GM23248 (cell line): ENCODE measurements at regions not wholly inside any gene's neighbourhood (a gene's known extent, or its start where the extent isn't known, plus 50 kb on each side); places are given as distances from the start of the nearest gene placed in this dataset.

Experiments used
- DNase-seq: peaks from one replicate; pipeline ENCODE4 v3.0.0-alpha.2; 2015
- H2AFZ ChIP-seq: fragments of 200-600 bp; sonication (generic); 2 replicates; pipeline ENCODE4 v1.6.1; 2016; ENCODE audit warnings: antibody characterized with exemption
- H3F3A ChIP-seq: fragments of 200-600 bp; sonication (generic); 2 replicates; pipeline ENCODE4 v1.6.1; 2016; ENCODE audit warnings: mild to moderate bottlenecking, antibody characterized with exemption, mixed run types; ENCODE audit not compliant: insufficient read depth
- H3K27ac ChIP-seq: fragments of 200-600 bp; sonication (generic); 2 replicates; pipeline ENCODE4 v1.5.1; 2016; ENCODE audit warnings: mild to moderate bottlenecking
- H3K27me3 ChIP-seq: fragments of 200-600 bp; sonication (generic); replicated peaks from 2 replicates; pipeline ENCODE4 v1.6.1; 2016; ENCODE audit warnings: mild to moderate bottlenecking; ENCODE audit not compliant: insufficient read depth
- H3K36me3 ChIP-seq: fragments of 200-600 bp; sonication (generic); 2 replicates; pipeline ENCODE4 v1.6.1; 2016; ENCODE audit warnings: low read depth, mild to moderate bottlenecking
- H3K4me1 ChIP-seq: fragments of 200-600 bp; sonication (generic); 2 replicates; pipeline ENCODE4 v1.6.1; 2016; ENCODE audit warnings: mild to moderate bottlenecking; ENCODE audit not compliant: insufficient read depth
- H3K4me2 ChIP-seq: fragments of 200-600 bp; sonication (generic); one replicate; pipeline ENCODE4 v1.6.1; 2016; ENCODE audit warnings: mild to moderate bottlenecking; ENCODE audit not compliant: unreplicated experiment
- H3K4me3 ChIP-seq: fragments of 200-600 bp; sonication (generic); 2 replicates; pipeline ENCODE4 v1.5.1; 2016; ENCODE audit warnings: mild to moderate bottlenecking
- H3K79me2 ChIP-seq: fragments of 200-600 bp; sonication (generic); 2 replicates; pipeline ENCODE4 v1.6.1; 2016; ENCODE audit warnings: mild to moderate bottlenecking; ENCODE audit not compliant: insufficient read depth
- H3K9ac ChIP-seq: fragments of 200-600 bp; sonication (generic); 2 replicates; pipeline ENCODE4 v1.6.1; 2016; ENCODE audit warnings: mild to moderate bottlenecking
- H3K9me2 ChIP-seq: fragments of 200-600 bp; sonication (generic); 2 replicates; pipeline ENCODE4 v1.6.1; 2016; ENCODE audit warnings: mixed run types, mild to moderate bottlenecking, moderate library complexity; ENCODE audit not compliant: insufficient read depth
- H3K9me3 ChIP-seq: fragments of 200-600 bp; sonication (generic); one replicate; pipeline ENCODE4 v1.6.1; 2017; ENCODE audit warnings: low read depth
- H4K20me1 ChIP-seq: fragments of 200-600 bp; sonication (generic); 2 replicates; pipeline ENCODE4 v1.6.0; 2016; ENCODE audit not compliant: insufficient read depth
- EZH2 ChIP-seq: fragments of 200-600 bp; sonication (generic); IDR thresholded peaks from 2 replicates; pipeline ENCODE4 v1.6.1; 2018; ENCODE audit warnings: antibody characterized with exemption, mild to moderate bottlenecking; ENCODE audit not compliant: insufficient read depth, poor library complexity, severe bottlenecking
- EZH2phosphoT487 ChIP-seq: fragments of 200-600 bp; sonication (generic); IDR thresholded peaks from 2 replicates; pipeline ENCODE4 v1.6.1; 2018; ENCODE audit warnings: antibody characterized with exemption, moderate library complexity, mild to moderate bottlenecking, low read depth; ENCODE audit not compliant: insufficient read depth
- WGBS, 2 experiments: methylation state at CpG; one replicate each; pipeline ENCODE4 v1.1.6; 2015 to 2017; ENCODE audit warnings: low lambda C conversion rate in 2 of 2, low coverage in 1 of 2; ENCODE audit errors: missing lambda C conversion rate in 2 of 2; 5-methylcytosine and 5-hydroxymethylcytosine counted together
- in situ Hi-C: fragments of 300-500 bp; cut with MboI; formaldehyde crosslinking; loops from 2 replicates; pipeline ENCODE4 v1.15.0; 2020

GRCh38 chr17:45578516-45579455 lies 88.3 kb upstream of the PLEKHM1 start:
- Histone ChIP-seq H3K9ac (no peak overlapping the region), H3K4me3 (no peak overlapping the region), H3K27me3 (no peaks in the 10 kb centered on the region), H3K9me2 (no peaks in the 10 kb centered on the region), H3K79me2 (peaks cover 89% of the 10 kb centered on the region), H2AFZ (no peak overlapping the region), H3F3A (peaks cover 8% of the 10 kb centered on the region; the same call in 1 of the 2 replicates), H3K36me3 (0 out of 2 replicates have a peak, but pooled peaks cover 3% of the 10 kb centered on the region), H3K27ac (no peak overlapping the region), H3K4me2 (no peak overlapping the region), H4K20me1 (no peaks in the 10 kb centered on the region), H3K4me1 (peaks cover 13% of the 10 kb centered on the region), H3K9me3 (no peaks in the 10 kb centered on the region)
- no peak for DNase-seq
- TF ChIP-seq EZH2phosphoT487 (no peak), EZH2 (no peak)
- 89 to 90% methylated on average over 10 of the region's 10 CpGs for WGBS, 2 experiments
- in situ Hi-C loops = no loop called here

DNA sequence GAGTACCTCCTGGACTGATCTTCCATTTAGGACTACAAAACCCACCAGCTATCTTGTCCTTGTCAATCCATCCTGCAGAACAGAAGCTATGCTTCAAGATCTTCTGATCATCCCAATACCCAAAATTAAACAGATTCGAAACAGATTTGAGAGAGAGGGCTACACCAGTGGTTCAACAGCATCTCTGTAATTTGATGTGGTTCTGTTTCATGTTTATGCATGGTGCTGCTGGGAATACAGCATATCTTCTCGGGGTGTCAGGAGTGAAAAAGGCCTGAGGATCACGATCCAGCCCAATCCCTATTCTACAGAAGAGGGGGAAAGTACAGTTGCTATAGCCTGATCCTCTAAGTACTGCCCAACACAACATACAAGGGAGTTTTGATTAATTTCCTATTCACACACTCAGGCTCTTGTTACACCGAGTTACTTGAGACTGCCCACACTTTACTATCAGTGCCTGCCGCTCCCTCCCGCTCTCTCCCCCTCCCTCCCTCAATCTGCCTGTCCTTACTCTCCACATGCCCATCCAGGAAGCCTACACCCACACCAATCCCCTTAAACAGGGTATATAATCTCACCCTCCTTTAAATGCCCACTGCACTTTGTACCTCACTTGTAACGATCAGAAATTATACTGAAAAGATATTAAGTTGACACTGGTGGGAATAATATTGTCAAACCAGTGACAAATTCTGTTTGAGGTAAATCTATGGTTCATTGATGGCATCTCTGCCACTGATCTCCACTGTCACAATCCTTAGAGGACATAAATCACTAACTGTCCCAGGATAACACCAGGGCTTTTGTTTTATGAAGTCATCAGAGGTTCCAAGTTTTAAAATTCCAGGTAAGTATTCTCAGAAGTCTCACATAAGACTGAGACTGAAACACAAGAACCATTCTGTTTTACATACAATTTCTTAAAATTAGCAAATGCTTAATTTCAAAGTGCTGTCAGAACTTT lies 89.3 kb upstream of the PLEKHM1 start:
- H3K9me3 ChIP-seq = no peaks in the 10 kb centered on the region
- H3K27me3 ChIP-seq = no peaks in the 10 kb centered on the region
- TF ChIP-seq EZH2 (no peak), EZH2phosphoT487 (no peak)
- no peak for DNase-seq
- no peak overlapping the region for H3K4me2 ChIP-seq
- H4K20me1 ChIP-seq = no peaks in the 10 kb centered on the region
- H3K27ac ChIP-seq = no peak overlapping the region
- H2AFZ ChIP-seq = no peak overlapping the region
- H3K79me2 ChIP-seq = peaks cover 93% of the 10 kb centered on the region
- H3F3A ChIP-seq = peaks cover 8% of the 10 kb centered on the region; the same call in 1 of the 2 replicates
- H3K4me3 ChIP-seq = no peak overlapping the region
- H3K36me3 ChIP-seq = 0 out of 2 replicates have a peak, but pooled peaks cover 3% of the 10 kb centered on the region
- in situ Hi-C loops = no loop called here
- H3K9me2 ChIP-seq = no peaks in the 10 kb centered on the region
- no peak overlapping the region for H3K9ac ChIP-seq
- 83 to 84% methylated on average over 7 of the region's 7 CpGs for WGBS, 2 experiments
- peaks cover 6% of the 10 kb centered on the region for H3K4me1 ChIP-seq

DNA sequence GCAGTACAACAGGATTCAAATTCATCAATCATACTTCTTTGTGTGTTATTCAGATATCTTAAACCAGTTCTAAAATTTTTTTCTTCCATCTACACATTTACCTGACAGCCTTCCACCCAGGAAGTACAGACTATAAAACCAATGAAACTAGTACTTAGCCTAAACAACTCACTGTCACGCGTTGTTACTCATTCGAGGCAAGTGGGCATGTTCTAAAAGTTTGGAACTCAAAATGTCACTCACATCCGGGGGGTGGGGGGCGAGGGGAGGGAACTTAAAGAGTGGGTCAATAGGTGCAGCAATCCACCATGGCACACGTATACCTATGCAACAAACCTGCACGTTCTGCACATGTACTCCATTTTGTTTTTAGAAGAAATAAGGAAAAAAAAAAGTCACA lies 90.4 kb upstream of the PLEKHM1 start:
- Histone ChIP-seq H3K4me3 (no peak overlapping the region), H4K20me1 (no peaks in the 10 kb centered on the region), H3K79me2 (peaks cover 82% of the 10 kb centered on the region), H2AFZ (no peak overlapping the region), H3K4me2 (no peak overlapping the region), H3K4me1 (peaks cover 4% of the 10 kb centered on the region; the same call in 1 of the 2 replicates), H3F3A (peaks cover 8% of the 10 kb centered on the region; the same call in 1 of the 2 replicates), H3K27ac (no peak overlapping the region), H3K36me3 (0 out of 2 replicates have a peak, but pooled peaks cover 3% of the 10 kb centered on the region), H3K9me3 (no peaks in the 10 kb centered on the region), H3K9ac (no peak overlapping the region), H3K27me3 (no peaks in the 10 kb centered on the region), H3K9me2 (no peaks in the 10 kb centered on the region)
- WGBS, 2 experiments = 82 to 83% methylated on average over 7 of the region's 7 CpGs
- no peak for DNase-seq
- TF ChIP-seq EZH2 (no peak), EZH2phosphoT487 (no peak)
- in situ Hi-C loops = no loop called here

DNA sequence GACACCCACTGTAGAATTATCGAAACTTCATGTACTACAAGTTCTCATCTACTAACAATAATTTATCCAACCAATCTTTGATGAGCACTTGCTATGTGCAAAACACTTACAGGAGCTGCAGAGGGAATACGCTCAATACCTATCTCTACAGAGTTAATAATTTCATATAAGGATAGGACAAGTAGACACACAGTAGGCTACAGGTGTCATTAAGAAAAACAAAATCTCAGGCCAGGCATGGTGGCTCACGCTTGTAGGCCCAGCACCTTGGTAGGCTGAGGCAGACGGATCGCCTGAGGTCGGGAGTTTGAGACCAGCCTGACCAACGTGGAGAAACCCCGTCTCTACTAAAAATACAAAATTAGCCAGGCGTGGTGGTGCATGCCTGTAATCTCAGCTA lies 91.3 kb upstream of the PLEKHM1 start:
- peaks cover 73% of the 10 kb centered on the region for H3K79me2 ChIP-seq

More for the DNA sequence above, 91.3 kb upstream of the PLEKHM1 start:
- no peak overlapping the region for H3K4me2 ChIP-seq
- in situ Hi-C loops = no loop called here
- H3K4me3 ChIP-seq = no peak overlapping the region
- H3K4me1 ChIP-seq = peaks cover 4% of the 10 kb centered on the region; the same call in 1 of the 2 replicates
- 77% methylated on average over 9 of the region's 9 CpGs for WGBS, 2 experiments
- H2AFZ ChIP-seq = no peak overlapping the region
- H3K27ac ChIP-seq = no peak overlapping the region
- no peaks in the 10 kb centered on the region for H3K27me3 ChIP-seq
- no peaks in the 10 kb centered on the region for H3K9me2 ChIP-seq
- no peaks in the 10 kb centered on the region for H3K9me3 ChIP-seq
- no peak overlapping the region for H3K9ac ChIP-seq
- TF ChIP-seq EZH2 = no peak
- TF ChIP-seq EZH2phosphoT487 = no peak
- 0 out of 2 replicates have a peak, but pooled peaks cover 3% of the 10 kb centered on the region for H3K36me3 ChIP-seq
- no peaks in the 10 kb centered on the region for H4K20me1 ChIP-seq
- H3F3A ChIP-seq = peaks cover 8% of the 10 kb centered on the region; the same call in 1 of the 2 replicates
- no peak for DNase-seq
